ENCODE measurements at regions not wholly inside any gene's neighbourhood (a gene's known extent, or its start where the extent isn't known, plus 50 kb on each side); places are given as distances from the start of the nearest gene placed in this dataset.

DNA sequence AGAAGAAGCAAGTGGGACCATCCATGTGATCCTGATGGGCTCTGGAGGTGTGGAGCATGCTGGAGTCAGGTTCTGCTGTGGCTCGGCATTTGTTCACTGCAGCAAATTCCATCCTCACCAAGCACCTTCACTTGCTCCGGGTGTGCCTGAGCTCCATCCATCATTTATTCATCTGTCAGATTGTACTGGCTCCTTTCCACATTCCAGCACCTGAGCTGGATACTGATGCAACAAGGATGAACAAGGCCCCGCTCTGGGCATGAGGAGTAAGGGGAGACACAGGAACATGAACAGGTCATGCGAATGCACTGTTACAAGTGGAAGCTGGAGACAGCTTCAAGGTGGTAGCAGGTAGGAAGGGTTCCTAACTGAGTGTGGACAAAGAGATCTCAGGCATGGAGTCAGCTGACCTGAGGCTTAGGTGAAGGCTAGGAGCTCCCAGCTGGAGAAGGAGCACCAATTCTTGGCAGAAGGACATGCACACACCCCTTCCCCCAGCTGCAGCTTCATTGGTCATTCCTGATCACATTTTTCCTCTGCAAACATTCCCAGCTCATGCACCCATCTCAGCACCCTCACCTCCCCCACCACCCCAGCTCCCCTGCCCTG is 133.7 kb upstream of the ZMIZ1 start:
- no peak for DNase-seq (ENCODE audit: low read depth in 2 of 2)

DNA sequence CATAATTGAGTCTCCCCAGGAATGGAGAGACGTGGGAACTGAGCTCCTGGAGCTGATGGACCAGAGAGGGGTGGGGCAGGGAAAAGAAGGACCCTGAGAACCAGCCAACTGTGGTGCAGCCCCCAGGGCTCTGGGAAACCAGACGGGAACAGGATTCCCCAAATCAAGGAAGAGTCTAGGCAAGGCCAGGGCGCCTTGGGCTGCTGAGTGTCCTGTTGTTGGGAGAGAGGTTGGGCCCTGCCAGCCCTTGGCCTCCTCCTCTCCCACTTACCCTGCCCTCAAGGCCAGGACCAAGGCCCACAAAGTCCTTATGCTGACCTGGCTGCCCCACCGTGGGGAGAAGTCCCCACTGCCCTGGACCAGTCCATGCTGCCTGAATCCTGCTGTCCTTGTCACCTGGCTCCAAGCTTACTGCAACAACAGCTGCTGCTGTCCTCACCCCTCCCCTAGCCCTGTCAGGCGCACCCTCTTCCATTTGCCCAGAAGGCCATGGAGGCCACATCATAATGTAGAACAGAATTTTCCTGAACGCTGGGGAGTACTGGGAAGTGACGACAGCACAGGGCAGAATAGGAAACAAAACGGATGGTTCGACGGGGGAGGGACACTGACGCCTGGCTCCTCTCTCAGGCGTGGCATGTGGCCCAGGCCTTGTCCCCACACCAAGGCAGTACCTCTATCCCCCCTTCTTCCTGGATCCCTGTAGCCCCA is 132.9 kb upstream of the ZMIZ1 start:
- DNase-seq (ENCODE audit: low read depth in 2 of 2): no peak

DNA sequence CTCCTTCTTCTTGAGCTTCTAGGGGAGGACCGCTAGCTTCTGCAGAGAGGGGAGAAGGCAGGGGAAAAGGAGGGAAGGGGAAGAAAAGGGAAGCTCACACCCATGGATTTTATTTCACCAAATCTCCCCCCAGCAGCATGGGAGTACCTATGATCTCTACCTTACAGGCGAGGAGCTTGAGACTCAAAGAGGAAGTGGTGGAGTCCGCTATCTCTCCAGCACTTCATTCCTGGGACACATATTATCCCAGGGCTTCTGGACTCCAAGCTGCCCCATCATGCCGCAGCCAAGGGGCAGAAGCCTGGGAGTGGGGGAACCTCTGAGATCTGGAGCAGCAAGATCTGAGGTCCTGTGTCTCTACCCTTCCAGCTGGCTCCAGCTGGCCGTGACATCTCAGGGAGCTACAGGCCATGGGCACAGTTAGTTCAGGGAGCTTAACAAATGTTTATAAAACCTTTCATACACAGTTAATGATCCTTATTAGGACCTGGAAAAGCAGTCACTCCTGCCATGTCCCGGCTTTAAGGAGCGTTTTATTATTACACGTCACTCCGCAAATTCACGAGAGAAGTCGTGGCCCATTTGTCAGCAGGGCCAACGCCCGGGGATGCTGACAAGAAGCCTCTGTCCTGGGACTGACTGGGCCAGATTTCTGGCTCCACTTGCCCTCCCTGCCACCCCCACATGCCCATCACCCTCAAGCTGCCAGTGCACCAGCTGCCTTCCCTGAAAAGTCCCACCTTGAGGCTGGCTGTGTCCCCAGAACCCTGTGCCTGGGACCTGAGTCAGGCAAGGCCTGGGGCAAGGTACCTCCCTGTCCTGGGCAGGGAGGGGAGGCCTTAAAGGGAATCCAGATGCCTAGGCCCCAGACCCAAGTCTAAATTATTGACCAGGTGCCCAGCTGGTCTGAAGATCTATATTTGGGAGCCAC is 132.1 kb upstream of the ZMIZ1 start:
- DNase-seq (ENCODE audit: low read depth in 2 of 2): no peak

GRCh38 chr10:78937393-78937792 is 131.4 kb upstream of the ZMIZ1 start:
- DNase-seq (ENCODE audit: low read depth in 2 of 2): no peak

GRCh38 chr10:78937800-78938694 is 130.7 kb upstream of the ZMIZ1 start:
- DNase-seq (ENCODE audit: low read depth in 2 of 2): no peak

GRCh38 chr10:78938695-78939672 is 129.8 kb upstream of the ZMIZ1 start:
- no peak for DNase-seq (ENCODE audit: low read depth in 2 of 2)

DNA sequence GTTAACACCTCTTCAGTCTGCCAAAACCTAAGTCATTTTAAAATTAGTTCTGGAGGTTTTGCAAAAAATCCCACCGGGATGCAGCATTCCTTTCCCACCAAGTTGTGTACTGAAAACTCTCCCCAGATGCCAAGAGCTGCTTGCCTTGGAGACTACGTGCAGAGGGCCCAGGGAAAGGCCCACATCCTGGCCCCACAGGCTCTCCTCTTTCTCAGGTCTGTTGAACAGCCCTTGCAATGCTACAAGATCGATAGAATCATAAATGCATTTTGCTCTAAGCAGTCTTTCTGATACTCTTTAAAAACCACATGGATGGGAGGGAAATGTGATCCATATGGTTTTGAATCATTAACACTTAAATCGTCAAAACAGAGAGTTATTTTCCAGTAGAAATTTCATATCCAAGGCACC is 126.7 kb upstream of the ZMIZ1 start:
- DNase-seq (ENCODE audit: low read depth in 2 of 2): peak; percentile 60 to 63

DNA sequence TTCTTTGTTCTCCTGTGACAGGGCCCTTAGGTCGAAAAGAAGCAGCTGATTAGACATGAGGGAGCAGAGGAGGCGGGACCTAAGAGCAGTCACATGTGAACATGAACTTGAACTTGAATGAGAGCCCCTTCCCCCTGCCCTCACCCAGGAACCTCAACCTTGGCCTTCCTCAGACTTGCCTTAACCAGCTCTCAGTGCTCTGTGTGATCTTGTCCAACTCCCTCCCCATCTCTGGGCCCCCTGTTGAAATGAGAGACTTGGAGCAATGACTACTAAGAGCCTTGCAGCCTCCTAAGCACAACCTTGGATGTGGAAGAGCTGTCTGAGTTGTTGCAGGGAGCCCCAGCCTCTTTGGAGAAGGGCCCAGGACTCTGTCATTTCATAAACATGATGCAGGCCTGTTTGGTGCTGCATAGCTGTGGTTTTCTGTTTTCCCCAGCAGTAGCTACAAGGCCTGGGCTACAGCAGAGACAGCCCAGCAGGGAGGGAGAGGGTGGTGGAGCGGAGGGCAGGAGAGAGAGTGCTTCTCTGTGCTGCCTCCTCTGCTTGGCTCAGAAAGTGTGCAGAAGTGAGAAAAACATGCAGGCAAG is 123.9 kb upstream of the ZMIZ1 start:
- peak; percentile 95 for DNase-seq (ENCODE audit: low read depth in 2 of 2)

DNA sequence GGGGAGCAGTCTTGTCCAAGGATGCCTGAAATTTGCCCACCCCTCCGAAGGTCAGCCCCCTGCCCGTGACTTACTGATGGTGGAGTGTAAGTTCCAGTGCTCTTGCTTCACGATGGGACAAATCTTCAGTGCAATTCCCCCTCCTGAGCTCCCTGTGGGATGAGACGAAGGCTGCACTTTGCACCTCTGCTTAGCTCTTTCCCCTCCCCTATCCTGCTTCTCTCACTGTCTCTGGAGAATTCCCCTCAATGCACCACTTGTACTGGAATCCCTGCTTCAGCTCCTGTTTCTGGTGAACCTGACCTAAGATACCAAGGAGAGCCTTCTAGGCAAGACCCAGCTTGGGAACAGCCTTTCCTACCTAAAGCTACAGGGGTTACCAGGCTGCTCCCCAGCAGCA is 122.9 kb upstream of the ZMIZ1 start:
- no peak for DNase-seq (ENCODE audit: low read depth in 2 of 2)

DNA sequence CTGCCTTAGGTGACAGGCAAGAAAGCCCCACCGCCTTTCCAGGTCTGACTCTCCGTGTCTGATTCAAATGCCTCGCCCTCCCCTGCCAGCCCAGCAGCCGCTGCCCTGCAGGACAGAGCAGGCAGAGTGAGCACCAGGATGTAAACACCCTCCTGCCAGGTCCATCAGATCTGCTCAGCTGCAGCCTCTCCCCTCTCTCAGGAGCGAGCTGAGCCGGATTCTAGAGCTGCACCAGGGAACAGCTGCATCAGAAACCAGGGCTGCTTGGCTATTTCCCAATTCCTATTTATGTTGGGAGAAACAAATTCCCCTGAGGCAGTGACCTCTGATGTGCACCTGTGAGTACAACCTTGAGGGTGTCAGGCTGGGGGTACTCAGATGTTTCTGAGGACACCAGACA is 121.5 kb upstream of the ZMIZ1 start:
- DNase-seq (ENCODE audit: low read depth in 2 of 2): no peak

DNA sequence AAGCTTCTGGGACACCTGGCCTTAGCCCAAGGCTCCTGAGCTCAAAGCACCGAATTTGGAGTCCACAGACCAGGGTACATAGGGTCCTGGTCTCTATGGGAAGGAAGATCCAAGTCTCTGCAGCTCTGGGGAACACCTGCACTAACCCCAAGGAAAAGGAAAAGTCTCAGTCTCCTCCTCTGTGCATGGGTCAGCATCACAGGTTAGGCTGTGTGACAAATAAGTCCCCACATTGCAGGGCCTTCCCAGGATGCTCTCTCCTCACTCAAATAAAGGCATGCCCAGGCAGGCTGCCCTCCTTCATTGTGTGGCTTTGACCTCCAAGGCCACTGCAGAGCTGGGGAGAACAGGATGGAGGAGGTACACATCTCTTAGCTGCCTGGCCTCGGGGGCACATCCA is 121.0 kb upstream of the ZMIZ1 start:
- no peak for DNase-seq (ENCODE audit: low read depth in 2 of 2)

GRCh38 chr10:78948621-78949030 is 120.1 kb upstream of the ZMIZ1 start:
- no peak for DNase-seq (ENCODE audit: low read depth in 2 of 2)

DNA sequence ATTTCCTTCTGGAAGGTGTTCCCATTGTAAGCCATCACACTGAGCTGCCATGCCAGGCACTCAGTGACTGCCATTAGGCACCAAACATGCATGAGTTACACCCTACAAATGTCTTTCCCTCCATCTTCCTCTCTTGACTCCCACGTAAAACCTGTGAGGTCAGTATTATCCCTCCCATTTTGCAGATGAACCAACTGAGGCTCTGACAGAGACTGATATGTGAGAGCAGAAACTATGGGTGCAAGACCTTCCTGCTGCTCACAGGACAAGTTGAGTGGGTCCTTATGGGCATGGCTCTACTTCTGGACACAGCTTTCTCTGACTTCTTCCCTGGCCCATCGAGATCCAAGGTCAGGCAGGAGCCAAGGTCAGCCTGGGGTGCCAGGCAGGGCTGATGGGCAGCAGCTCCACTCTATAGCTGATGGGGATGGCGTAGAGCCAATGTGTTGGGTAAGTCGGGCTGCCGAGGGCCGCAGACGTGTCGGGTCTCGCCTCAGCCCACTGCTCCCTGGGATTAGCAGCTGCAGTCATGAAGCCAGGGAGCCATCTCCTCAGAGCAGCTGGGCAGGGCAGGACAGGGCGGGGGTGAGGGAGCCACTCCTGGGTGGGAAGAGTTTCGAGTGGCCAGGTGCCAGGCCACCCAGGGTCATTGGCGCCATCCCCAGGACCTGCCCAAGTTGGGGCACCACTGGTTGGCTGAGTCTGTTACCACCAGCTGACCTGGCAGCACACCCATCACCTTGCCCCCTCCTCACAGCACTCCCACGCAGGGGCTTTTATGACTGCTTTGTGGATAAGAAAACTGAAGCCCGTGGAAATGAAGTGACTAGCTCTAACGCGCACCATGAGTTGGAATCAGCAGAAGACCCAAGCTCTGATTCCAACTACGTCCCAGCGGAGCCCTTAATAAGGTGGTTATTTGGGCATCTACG is 117.8 kb upstream of the ZMIZ1 start:
- no peak for DNase-seq (ENCODE audit: low read depth in 2 of 2)

GRCh38 chr10:78952030-78952429 is 116.7 kb upstream of the ZMIZ1 start:
- DNase-seq (ENCODE audit: low read depth in 2 of 2): no peak

GRCh38 chr10:78952686-78953085 is 116.1 kb upstream of the ZMIZ1 start:
- no peak for DNase-seq (ENCODE audit: low read depth in 2 of 2)

DNA sequence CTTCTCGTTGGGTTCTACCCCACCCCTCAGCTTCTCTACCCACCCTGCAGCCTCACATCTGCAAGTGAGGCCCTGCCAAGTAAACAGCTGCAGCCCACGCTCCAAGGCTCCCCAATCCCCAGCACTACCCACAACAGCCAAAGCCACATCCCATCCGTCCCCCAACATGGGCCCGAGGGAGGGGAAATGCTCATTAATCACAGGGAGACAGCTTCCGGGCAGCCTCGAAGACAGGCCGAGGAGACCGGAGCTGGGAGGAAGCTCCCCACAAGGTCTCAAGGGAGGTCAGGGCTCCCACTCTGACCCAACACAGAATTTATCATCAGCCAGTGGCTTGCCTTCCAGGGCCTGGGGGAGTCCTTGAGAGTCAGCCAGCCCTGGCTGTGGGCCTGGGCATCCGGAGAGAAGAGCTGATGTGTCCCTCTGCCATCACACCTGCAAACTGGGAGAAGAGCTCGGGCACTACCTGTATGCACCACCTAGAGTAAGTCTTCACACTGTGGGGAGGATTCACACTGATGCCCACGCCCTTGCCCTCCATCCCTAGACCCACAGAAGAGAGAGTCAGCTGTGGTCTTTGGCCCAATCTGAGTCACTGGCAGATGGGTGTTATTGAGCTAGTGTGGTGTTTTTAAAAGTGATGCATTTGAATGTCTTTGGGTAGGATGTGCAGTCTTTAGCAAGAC is 115.5 kb upstream of the ZMIZ1 start:
- DNase-seq (ENCODE audit: low read depth in 2 of 2): no peak

- DNase-seq (ENCODE audit: low read depth in 2 of 2): no peak
Observed at GRCh38 chr10:78953799-78954297, 114.9 kb upstream of the ZMIZ1 start.

GRCh38 chr10:78954689-78955088 is 114.1 kb upstream of the ZMIZ1 start:
- peak in 1 of 2 experiments; percentile 58 for DNase-seq (ENCODE audit: low read depth in 2 of 2)

All from fibroblast of skin of left quadriceps (primary cell).